Upper lobe of left lung (tissue), 4 donors: ENCODE measurements at regions not wholly inside any gene's neighbourhood (a gene's known extent, or its start where the extent isn't known, plus 50 kb on each side); places are given as distances from the start of the nearest gene placed in this dataset.

Source experiments
- CTCF ChIP-seq, 6 experiments: fragments of 450-650 bp in 4 of 6; fragments of 200-600 bp in 2 of 6; sonication (generic) in 2 of 6; IDR thresholded peaks; one replicate each; pipeline ENCODE4 v1.5.1; 2016 to 2019; ENCODE audit warnings: antibody characterized with exemption in 6 of 6
- EP300 ChIP-seq, 4 donors: sonication (generic); formaldehyde crosslinking; IDR thresholded peaks; one replicate each; pipeline ENCODE4 v1.5.1; 2017; ENCODE audit warnings: antibody characterized with exemption in 4 of 4, control low read depth in 2 of 4
- POLR2A ChIP-seq, 4 donors: fragments of 450-650 bp; IDR thresholded peaks; one replicate each; pipeline ENCODE4 v1.5.1; 2016 to 2017; ENCODE audit warnings: antibody characterized with exemption in 4 of 4, mild to moderate bottlenecking in 2 of 4
- POLR2AphosphoS5 ChIP-seq, 2 donors: sonication (generic); formaldehyde crosslinking; IDR thresholded peaks; one replicate each; pipeline ENCODE4 v1.5.1; 2017; ENCODE audit warnings: antibody characterized with exemption in 2 of 2

- TF ChIP-seq POLR2AphosphoS5 (IDR thresholded peaks at IDR 0.05) (no peak), CTCF (IDR thresholded peaks at IDR 0.05) (no peak), EP300 (IDR thresholded peaks at IDR 0.05) (no peak), POLR2A (IDR thresholded peaks at IDR 0.05) (no peak)
These were observed 67.9 kb upstream of the UBE2E2 start for GRCh38 chr3:23135026-23135785.
